Adrenal gland (tissue), 9 donors: ENCODE measurements at regions not wholly inside any gene's neighbourhood (a gene's known extent, or its start where the extent isn't known, plus 50 kb on each side); places are given as distances from the start of the nearest gene placed in this dataset.

ENCODE experiments used
- DNase-seq, 7 donors: peaks; one replicate each; pipeline ENCODE4 v3.0.0-alpha.2; 2019 to 2020
- H3K27ac ChIP-seq, 5 donors: fragments of 200-600 bp; sonication (generic) in 4 of 5; 1 replicate in 3 of 5; 2 replicates in 2 of 5; pipeline versions ENCODE4 v1.5.1 to v1.8.0; 2016 to 2020; ENCODE audit warnings: mild to moderate bottlenecking in 1 of 5
- H3K27me3 ChIP-seq: fragments of 200-600 bp; 2 replicates; pipeline ENCODE4 v1.8.0; 2021
- H3K36me3 ChIP-seq, 2 donors: fragments of 200-600 bp; replicated peaks in 1 of 2; 1 replicate in 1 of 2; 2 replicates in 1 of 2; pipeline versions ENCODE4 v1.5.1 to v1.8.0; 2018 to 2022
- H3K4me1 ChIP-seq, 2 donors: fragments of 200-600 bp; replicated peaks in 1 of 2; 1 replicate in 1 of 2; 2 replicates in 1 of 2; pipeline versions ENCODE4 v1.5.1 to v1.8.0; 2018 to 2021
- H3K4me3 ChIP-seq, 4 donors: fragments of 200-600 bp; sonication (generic) in 3 of 4; one replicate each; pipeline ENCODE4 v1.5.1; 2016 to 2018
- H3K9me3 ChIP-seq, 3 donors: fragments of 200-600 bp; sonication (generic) in 1 of 3; replicated peaks in 1 of 3; 1 replicate in 2 of 3; 2 replicates in 1 of 3; pipeline versions ENCODE4 v1.5.1 to v1.8.0; 2016 to 2021
- CTCF ChIP-seq, 6 experiments: fragments of 450-650 bp in 4 of 6; fragments of 200-600 bp in 2 of 6; sonication (generic) in 1 of 6; IDR thresholded peaks; 1 replicate in 5 of 6; 2 replicates in 1 of 6; pipeline versions ENCODE4 v1.5.1 to v1.8.0; 2016 to 2021; ENCODE audit warnings: antibody characterized with exemption in 6 of 6, mild to moderate bottlenecking in 2 of 6, moderate library complexity in 1 of 6
- POLR2A ChIP-seq, 2 donors: fragments of 450-650 bp; IDR thresholded peaks; one replicate each; pipeline ENCODE4 v1.6.1; 2017; ENCODE audit warnings: antibody characterized with exemption in 2 of 2, mild to moderate bottlenecking in 2 of 2, moderate library complexity in 1 of 2
- WGBS, 4 donors: extraction: QIAGEN DNeasy Blood & Tissue Kit in 2 of 4; methylation state at CpG; one replicate each; pipeline versions ENCODE4 v1.1.5 to v1.1.7; 2013 to 2017; 5-methylcytosine and 5-hydroxymethylcytosine counted together
- intact Hi-C, 2 donors: fragments of 100-400 bp; cut with DNase I; formaldehyde crosslinking; loops; one replicate each; pipeline versions ENCODE4 v1.14.1 to v1.15.0; 2022 to 2023
- donor health status: healthy with polysubstance abuse.
- donor health status: Bipolar disorder and iron deficiency.
- donor health status: DM: yes; HTN: yes; CAD: no.
- donor health status: DM: no; HTN: no; CAD: no.
- donor health status: DM: no; HTN: no; CAD: no.

DNA sequence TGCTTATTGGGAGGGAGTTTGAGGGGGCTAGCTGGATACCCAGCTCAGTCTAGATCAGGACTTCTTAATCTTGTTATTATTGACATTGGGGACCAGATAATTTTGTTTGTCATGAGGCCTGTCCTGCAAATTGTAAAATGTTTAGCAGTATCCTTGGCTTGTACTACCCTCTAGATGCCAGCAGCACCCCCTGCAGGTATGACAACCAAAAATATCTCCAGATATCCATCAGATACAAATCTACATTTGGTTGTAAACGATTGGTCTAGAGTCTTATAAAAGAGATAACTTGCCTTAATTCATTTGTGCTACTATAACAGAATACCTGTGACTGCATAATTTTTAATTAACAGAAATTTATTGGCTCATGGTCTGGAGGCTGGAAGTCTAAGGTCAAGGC lies 1232.2 kb downstream of the XPNPEP1 start:
- TF ChIP-seq CTCF (IDR thresholded peaks at IDR 0.05) (no peak), POLR2A (IDR thresholded peaks at IDR 0.05) (no peak)
- Histone ChIP-seq H3K27me3 (no peaks in the 10 kb centered on the region), H3K4me1 (no peaks in the 10 kb centered on the region), H3K27ac (no peak overlapping the region), H3K9me3 (no peaks in the 10 kb centered on the region), H3K4me3 (no peak overlapping the region), H3K36me3 (no peaks in the 10 kb centered on the region)
- WGBS, 4 donors = 40 to 68% (median 55%) methylated on average over 1 of the region's 1 CpG
- intact Hi-C loops = no loop called here
- DNase-seq = no peak

DNA sequence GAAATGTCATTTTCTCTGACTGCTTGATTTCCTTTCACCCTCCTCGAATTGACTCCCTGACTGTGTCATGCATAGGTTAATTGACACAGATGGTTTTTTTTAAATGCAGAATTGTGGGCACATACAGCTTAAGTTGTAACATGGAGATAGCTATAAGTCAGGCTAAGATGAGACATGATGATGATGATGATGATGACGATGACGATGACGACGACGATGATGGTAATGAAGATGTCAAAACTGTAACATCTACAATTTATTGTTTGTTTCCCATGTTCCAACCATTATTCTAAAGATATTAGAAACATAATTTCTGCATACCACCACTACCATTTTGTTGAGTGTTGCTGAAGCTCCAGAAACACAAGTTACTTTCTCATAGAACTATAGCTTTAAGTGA lies 1232.8 kb downstream of the XPNPEP1 start:
- WGBS, 4 donors = 79 to 84% (median 82%) methylated on average over 6 of the region's 6 CpGs

DNA sequence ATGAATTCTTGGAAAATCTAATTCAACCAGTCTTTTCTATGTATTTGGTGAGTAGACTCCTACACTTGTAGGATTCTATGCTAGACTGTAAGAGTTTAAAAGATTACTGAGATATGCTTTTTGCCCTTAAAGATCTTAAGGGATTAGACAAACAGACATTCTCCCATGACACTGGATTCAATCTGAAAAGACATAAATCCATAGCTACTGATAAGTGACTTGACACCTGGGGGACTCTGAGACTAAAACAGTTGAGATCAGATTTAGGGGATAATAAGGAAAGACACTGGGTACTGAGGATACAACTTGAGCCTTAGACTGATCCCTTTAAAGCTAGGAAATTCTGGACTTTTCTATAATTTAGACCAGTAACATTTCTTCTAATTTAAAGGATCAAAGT lies 1233.4 kb downstream of the XPNPEP1 start:
- TF ChIP-seq CTCF (IDR thresholded peaks at IDR 0.05) (no peak), POLR2A (IDR thresholded peaks at IDR 0.05) (no peak)
- intact Hi-C loops = no loop called here
- Histone ChIP-seq H3K36me3 (no peaks in the 10 kb centered on the region), H3K4me3 (no peak overlapping the region), H3K9me3 (no peaks in the 10 kb centered on the region), H3K27ac (no peak overlapping the region), H3K27me3 (no peaks in the 10 kb centered on the region), H3K4me1 (no peaks in the 10 kb centered on the region)
- no peak for DNase-seq

More for the DNA sequence above, 1232.8 kb downstream of the XPNPEP1 start:
- H3K36me3 ChIP-seq = no peaks in the 10 kb centered on the region
- no peak overlapping the region for H3K27ac ChIP-seq
- no peak overlapping the region for H3K4me3 ChIP-seq
- no peaks in the 10 kb centered on the region for H3K4me1 ChIP-seq
- DNase-seq = no peak
- intact Hi-C loops = no loop called here
- TF ChIP-seq CTCF (IDR thresholded peaks at IDR 0.05) = no peak
- TF ChIP-seq POLR2A (IDR thresholded peaks at IDR 0.05) = no peak
- no peaks in the 10 kb centered on the region for H3K9me3 ChIP-seq
- no peaks in the 10 kb centered on the region for H3K27me3 ChIP-seq

DNA sequence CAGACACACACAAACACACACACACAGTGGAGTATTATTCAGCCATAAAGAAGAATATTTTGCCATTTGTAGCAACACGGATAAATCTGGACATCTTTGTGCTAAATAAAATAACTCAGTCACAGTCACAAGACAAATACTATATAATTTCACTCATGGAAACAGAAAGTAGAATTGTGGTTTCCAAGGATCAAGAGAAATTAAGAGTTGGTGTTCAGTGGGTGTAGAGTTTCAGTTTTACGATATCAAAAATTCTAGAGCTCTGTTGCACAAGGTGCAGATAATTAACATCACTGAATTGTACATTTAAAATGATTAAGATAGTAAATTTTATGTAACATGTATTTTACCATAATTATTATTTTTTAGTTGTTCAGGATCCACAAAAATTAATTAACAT lies 1235.0 kb downstream of the XPNPEP1 start:
- DNase-seq = no peak

More for the DNA sequence above, 1235.0 kb downstream of the XPNPEP1 start:
- Histone ChIP-seq H3K36me3 (no peaks in the 10 kb centered on the region), H3K9me3 (no peaks in the 10 kb centered on the region), H3K4me1 (no peaks in the 10 kb centered on the region), H3K4me3 (no peak overlapping the region), H3K27me3 (no peaks in the 10 kb centered on the region), H3K27ac (no peak overlapping the region)
- 69 to 86% (median 82%) methylated on average over 2 of the region's 2 CpGs for WGBS, 4 donors
- no peak for TF ChIP-seq POLR2A (IDR thresholded peaks at IDR 0.05)
- no peak for TF ChIP-seq CTCF (IDR thresholded peaks at IDR 0.05)
- intact Hi-C loops = no loop called here
